ENCODE measurements at regions not wholly inside any gene's neighbourhood (a gene's known extent, or its start where the extent isn't known, plus 50 kb on each side); places are given as distances from the start of the nearest gene placed in this dataset.

DNA sequence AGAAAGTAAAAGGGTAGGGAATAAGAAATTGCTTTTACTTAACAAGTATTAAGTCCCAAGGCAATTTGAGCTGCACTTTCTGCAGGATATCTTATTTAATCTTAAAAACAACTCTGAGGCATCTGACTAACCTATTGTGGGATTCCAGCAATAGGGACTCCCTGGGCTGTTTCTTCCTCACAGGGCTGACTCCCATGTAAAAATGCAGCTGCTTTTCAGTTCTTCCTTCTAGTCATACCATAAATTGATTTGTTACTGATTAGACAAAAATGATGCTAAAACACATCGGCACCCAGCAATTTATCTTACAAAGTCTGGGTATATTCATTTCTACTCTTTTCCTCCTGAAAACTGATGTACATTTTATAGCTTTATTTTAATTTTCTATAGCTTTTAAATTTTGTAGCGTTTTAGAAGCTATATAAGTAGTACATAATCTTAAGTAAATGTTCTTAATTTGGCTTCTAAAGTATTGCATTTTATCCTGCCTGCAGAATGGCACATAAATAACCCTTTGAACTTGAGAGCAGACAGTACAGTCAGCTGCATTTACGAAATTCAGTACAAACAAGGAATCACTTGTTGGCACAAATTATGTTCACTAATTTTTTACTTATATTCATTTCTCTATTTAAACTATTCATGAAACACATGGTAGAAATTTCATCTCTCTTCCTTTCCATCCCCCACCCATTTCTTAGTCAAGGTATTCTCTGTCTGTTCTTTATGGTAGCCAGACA, 102.4 kb upstream of the FRY start:
- TF ChIP-seq, protein P1, sequence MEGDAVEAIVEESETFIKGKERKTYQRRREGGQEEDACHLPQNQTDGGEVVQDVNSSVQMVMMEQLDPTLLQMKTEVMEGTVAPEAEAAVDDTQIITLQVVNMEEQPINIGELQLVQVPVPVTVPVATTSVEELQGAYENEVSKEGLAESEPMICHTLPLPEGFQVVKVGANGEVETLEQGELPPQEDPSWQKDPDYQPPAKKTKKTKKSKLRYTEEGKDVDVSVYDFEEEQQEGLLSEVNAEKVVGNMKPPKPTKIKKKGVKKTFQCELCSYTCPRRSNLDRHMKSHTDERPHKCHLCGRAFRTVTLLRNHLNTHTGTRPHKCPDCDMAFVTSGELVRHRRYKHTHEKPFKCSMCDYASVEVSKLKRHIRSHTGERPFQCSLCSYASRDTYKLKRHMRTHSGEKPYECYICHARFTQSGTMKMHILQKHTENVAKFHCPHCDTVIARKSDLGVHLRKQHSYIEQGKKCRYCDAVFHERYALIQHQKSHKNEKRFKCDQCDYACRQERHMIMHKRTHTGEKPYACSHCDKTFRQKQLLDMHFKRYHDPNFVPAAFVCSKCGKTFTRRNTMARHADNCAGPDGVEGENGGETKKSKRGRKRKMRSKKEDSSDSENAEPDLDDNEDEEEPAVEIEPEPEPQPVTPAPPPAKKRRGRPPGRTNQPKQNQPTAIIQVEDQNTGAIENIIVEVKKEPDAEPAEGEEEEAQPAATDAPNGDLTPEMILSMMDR (IDR thresholded peaks at IDR 0.05; ENCODE audit: low read depth, low read length): no peak
- TF ChIP-seq POLR2A (IDR thresholded peaks at IDR 0.05; ENCODE audit: extremely low read depth, insufficient read length): no peak
- TF ChIP-seq, protein P2, sequence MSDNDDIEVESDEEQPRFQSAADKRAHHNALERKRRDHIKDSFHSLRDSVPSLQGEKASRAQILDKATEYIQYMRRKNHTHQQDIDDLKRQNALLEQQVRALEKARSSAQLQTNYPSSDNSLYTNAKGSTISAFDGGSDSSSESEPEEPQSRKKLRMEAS (IDR thresholded peaks at IDR 0.05; ENCODE audit: low read depth, low read length): no peak

Measured in NB4 (cell line).